HG03159 (cell line): ENCODE measurements at regions not wholly inside any gene's neighbourhood (a gene's known extent, or its start where the extent isn't known, plus 50 kb on each side); places are given as distances from the start of the nearest gene placed in this dataset.

Experiments
- ATAC-seq: cut with Tn5 transposase; IDR thresholded peaks from one replicate; pipeline ENCODE4 v1.9.1; 2021; ENCODE audit warnings: mild to moderate bottlenecking, moderate library complexity; ENCODE audit not compliant: unreplicated experiment

DNA sequence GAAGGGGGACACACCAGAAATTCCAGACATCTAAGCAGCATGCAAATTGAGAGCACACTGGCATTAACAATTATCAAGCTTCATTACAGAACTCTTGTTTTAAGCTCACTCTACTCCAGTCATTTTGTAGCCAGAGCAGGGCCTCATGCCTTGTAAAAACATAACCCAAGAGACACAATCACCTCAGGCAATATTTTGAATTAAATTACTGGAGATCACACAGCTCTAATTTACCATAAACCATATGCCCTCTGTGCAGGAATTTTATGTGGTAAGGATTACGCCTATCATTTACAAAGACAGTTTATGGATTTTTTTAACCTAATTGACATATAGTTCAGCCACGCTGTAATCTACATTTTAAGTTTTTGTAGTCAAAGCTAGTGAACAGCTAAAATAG is 414.1 kb upstream of the DDI1 start:
- no peak for ATAC-seq

DNA sequence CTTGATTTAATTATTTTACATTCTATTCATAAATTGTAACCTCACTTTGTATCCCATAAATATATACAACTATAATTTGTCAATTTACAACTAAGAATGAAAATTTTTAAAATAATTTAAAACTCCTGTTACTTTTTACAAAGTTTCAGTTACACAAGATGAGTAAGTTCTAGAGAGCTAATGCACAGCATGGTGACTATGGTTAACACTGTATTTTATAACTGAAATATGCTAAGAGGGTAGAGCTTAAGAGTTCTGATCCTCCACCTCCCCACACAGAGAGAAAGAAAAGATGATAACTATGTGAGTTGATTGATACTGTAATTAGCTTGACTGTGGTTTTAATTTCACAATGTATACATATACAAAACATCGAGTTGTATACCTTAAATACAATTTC is 412.5 kb upstream of the DDI1 start:
- ATAC-seq: no peak

DNA sequence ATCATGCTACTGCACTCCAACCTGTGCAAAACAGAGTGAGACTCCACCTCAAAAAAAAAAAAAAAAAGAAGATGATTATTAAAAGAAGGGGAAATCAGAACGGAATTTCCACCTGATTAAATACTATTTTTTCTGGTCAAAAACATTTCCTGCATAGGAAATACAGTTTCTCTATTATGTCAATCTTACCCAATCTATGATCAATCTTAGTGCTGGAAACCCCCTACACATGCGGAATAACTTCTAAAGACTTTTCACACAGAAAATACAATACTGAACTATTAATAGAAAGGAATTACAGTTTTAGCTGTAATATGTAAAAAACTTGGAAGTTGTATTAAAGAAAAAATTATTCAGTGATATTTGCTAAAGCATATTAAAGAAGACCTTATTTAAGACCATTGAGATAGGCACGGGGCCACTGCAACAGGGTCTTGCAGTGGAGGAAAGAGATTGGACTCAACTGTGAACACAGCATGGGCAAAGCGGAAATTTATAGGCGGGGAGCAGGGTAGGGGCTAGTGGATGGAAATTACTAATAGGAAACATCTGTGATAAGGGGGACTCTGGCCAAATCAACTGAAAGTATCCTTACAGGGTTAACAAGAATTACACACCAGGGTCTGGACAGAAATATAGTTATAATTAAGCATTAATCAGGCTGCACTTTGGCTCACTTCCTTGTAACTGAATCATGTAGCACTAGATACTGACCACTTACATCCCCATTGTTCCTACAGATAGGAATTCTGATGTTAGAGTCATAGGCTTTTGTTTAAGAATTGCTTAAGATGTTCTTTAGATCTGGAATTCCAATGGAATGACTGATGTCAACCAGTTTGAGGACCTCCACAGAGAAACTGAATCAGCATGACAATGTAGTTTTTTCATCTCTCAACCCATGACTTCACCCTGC is 411.5 kb upstream of the DDI1 start:
- ATAC-seq: no peak

DNA sequence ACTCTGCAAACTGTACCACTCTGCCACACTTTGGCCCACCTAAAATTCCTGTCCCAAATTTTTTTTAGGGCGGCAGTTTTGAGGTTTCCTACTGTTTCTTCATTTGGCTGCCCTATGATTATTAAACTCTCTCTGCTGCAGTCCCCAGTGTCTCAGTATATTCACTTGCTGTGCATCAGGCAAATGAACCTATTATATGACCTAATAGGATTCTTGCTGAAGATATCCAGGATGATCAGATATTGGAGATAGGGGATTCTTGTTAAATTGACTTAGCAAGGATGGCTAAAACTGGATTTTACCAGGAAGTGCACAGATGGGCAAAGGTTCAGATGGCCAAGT is 410.8 kb upstream of the DDI1 start:
- no peak for ATAC-seq

DNA sequence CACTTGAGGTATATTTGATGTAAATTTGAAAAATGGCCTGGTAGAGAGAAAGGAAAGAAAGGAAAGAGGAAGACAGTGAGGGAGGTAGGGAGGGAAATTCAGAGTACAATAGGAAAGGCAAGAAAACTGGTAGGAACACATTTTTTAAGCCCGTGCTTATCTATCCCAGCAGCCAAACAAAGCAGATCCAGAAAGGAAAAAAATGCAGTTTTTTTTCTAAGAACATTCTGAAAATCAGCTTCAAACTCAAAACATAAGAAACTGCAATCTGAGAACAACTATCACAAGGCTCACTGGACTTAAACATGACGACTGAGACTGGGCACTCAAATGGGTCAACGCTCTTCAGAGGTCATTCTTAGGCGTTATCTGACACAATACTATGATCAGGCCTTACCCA is 408.3 kb upstream of the DDI1 start:
- ATAC-seq: no peak

DNA sequence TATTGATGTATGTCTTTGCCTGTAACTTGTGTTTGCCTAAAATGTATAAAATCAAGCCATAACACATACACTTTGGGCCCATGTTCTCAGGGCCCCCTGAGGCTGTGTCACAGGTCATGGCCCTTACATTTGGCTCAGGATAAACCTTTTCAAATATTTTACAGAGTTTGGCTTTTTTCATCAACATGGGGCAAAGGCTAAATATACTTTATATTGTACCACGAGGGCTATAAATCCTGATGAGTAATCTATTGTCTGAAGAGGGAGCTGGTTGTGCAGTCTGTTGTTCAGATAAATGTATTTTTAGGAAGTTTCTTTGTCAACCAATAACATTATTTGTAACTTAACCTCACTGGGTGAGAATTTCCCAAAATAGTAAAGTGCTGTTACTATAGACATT is 404.6 kb upstream of the DDI1 start:
- ATAC-seq: no peak

DNA sequence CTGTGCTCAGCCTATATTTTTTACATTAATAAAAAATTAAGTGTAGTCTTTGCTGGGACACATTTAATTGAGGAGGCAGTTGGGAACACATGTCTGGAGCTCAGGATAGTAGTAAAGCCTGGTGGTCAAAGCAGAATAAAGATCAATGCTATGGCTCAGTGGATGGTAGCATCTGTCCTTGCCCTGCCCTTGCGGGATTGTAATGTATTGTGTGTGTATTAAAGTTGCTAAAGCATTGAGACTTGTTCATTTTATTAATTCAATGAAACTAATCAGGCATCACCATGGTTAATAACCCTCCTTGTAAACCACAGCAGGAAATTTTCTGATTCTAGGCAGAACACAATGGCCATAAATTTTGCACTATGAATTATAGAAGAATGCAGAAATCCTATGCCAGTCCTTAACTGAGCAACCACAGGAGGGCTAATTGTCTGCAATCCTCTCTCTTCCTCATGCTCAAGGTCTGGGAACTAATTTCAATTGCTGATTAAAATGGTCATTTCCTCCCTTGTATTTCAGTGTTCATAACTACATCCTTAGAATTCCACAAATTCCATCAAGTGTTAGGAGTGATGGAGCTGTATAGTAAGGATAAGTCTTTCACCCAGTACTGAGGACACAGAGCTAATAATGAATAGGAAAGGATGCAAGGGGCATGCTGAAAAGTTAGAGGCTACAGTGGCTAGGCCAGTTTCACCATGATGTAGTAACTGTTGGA is 403.2 kb upstream of the DDI1 start:
- no peak for ATAC-seq

DNA sequence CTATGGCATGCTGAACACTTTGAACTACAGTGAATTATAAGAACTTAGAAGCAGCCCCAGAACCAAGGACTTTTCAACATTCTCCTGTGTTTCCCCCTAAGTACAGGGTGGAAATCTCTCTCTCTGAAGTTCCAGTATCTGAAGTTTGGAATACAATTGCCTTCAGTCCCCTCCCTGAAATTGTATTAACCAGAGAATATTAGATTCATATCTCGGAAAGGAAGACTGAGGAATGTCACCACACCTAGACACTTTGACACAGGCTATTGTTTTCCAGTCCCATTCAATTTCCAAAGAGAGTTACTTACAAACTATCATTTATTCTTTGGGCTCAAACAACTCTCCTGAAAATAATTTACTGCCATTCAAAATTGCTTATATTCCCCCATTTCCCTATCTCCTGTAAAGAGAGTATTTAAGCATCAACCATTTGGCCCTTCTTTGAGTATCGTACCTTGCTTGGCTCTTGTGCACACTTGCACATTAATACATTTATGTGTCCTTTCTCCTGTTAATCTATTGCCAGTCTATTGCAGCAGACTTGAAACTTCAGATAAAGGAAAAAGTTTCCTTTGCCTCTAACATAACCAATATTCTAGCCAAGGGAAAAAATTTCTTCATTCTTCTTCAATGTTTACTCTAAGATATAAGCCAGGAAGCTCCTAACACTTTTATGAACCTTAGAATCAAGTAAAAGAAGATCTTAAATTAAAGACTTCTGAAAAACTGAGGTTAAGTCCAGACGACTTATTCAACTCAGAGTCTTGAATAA is 402.4 kb upstream of the DDI1 start:
- no peak for ATAC-seq

DNA sequence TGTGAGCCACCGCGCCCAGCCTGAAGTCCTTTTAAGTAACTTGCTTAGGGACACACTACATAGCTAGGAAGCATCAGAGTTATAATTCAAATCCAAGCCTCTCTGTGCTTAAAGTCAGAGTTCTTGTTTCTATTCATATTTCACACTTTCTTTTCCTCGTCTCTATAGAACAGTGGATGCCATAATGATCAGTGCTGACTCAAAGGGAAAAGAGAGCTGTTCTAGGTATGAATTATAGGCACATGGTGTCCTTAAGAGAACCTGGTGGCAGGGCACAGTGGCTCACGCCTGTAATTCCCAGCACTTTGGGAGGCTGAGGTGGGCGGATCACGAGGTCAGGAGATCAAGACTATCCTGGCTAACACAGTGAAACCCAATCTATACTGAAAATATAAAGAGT is 400.2 kb upstream of the DDI1 start:
- ATAC-seq: no peak

DNA sequence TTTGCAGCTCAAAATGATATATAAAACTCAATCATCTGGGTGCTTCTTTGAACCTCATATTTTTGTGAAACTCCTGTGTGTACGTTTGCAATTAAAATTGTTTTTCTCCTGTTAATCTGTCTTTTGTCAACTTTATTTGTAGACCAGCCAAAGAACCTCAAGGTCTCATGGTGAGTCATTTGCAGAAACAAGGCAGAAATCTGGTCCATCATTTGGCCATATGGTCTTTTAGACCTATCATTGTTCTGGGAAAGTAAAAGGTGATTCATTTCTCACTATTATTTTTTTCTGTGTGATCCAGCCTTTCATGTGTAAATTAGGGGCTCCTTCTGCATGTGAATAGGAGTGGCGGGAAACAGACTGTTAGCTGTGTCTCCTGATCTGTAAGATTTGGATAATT is 399.1 kb upstream of the DDI1 start:
- no peak for ATAC-seq

DNA sequence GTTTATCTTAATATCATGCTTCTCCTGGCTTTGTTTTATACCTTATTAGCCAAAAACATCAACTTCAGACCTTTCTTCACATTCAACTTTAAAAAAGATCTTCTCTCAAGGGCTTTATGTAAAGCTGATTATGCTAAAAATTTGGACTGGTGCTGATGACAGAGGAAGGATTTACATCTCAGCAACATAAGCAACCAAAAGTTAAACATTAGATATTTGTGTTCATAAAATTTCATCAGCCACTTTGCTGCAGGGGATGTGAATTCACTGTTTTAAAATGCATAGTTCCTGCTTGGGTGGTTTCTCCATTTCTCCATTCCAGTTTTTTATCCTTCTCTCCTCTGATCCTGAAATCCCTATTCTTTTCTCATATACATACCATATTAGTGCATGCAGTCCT is 398.6 kb upstream of the DDI1 start:
- no peak for ATAC-seq

DNA sequence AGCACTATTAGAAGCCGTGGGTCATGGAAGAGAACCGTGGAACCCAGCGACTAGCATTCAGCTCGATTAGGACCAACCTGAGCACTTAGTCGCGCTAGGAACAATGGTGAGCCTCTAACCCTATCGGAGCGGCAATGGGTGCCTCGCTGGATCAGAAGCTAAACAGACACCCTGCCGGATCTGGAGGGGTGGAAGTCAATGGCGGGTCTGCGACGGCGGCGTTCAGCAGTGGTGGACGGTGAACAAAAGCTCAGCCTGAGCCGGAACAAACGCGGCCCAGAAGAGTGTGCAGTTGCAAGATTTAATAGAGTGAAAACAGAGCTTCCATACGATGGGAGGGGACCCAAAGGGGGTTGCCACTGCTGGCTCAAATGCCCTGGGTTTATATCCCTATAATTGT is 391.8 kb upstream of the DDI1 start:
- no peak for ATAC-seq

DNA sequence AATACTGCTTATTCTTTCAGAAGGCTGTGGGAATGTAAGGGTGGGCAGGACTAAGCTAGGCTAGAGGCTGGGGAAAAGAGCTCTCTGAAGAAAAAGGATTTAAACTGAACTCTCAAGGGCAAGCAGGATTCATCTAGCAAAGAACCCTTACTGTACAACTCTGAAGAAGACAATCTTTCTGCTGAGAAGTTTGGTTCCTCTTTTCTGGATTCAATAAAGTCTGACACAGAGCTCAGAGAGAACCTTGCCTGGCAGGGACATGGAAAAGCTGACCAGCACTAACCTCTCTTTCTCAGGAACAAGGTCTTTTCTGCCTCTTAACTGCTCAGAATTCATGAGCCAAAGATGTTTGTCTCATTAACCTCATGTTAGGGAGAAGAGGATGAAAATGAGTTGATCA is 388.4 kb upstream of the DDI1 start:
- no peak for ATAC-seq

DNA sequence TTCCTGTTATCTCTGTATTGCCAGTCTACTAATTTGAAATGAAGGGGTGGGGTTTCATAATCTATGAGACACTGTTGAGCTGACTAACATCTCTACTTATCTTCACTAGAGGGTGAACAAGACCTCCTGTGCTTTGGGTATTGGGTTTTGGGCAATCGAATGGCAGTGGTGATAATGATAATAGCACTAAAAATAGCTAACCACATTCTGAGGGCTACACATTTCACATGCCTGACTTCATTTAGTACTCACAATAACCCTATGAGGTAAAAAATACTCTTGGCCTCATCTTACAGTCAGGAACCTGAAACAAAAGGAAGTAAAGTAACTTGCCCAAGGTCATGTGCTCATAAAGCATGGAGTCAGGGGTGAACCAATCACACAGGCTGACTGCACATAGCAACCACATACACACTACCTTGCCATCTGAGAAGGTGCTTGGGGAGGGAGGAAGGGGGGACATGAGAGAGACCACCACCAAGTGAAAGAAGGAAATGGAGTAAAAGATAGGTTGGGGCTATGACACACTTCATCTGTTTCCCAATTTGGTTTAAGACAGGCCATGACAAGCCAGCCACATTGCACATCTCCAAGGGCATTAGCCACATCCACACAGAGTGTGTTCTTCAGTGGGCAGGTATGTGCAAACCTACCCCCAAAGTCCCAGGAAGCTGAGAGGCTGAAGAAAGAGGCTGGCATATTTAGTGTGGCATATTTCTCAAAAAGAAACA is 387.6 kb upstream of the DDI1 start:
- ATAC-seq: peak; percentile 41

DNA sequence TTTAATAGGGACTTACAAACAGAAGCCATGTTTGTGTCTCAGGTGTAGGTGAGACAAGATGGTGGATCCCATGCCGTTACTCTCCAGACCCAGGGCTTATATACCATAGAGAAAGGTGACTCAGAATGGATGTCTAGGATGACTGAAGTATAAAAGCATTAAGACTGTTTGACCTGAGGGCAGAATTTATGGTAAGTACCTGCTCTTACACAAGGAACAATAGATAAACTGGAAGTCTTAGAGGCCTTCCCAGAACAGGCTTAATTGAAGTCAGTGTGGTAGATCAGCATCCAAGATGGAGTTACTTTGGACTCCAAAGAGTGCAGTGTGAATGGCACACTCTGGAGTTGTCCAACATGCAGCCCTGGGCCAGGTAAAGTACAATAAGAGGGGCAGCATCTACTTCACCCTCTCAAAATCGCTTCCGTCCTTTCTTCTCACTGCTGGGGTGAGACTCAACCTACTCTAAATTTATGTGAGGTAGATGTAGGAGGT is 387.0 kb upstream of the DDI1 start:
- no peak for ATAC-seq

DNA sequence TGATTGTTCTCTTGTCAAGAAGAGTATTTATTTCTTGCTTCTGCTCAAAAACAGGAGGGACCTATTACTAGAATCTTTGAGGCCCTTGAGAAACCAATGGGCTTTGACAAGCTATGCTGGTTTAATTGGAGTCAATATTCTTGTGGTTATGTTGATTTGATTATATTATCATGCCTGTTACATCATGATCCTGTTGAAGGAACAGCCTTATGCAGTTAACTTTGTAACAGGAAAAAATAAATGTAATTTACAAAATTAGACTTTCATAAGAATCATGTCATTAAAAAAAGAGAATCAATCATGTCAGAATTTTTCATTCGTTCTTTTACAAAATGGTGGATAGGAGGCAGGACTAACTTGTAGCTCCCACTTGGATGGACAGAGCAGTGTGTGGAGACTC is 386.1 kb upstream of the DDI1 start:
- no peak for ATAC-seq

DNA sequence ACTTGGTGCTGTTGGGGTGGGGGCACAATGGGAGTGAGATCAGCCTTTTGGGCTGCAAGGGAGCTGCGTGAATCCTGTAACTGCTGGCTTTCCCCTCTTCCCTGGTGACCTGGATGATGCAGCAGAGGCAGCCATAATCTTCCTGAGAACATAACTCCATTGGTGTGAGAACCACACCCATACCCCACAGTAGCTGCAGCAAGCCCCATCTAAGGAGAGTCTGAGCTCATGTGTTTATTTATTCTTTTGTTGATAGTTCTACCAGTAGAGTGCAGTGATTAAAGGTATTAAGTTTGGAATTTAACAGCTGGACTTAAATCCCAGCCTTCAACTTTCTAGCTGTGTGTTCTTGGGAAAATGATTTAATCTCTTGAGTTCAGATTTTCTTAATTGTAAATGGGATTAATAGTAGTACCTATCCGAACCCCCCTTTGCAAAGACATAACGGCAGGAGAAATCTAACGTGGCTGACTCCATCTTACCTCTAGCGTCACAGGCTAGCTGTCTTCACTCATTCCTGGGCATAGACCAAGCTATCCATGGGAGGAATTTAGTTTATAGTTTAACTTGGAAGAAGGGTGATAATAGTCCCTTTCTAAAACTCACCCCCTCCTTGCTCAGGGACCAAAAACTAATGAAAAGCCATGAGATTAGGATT is 385.0 kb upstream of the DDI1 start:
- no peak for ATAC-seq

DNA sequence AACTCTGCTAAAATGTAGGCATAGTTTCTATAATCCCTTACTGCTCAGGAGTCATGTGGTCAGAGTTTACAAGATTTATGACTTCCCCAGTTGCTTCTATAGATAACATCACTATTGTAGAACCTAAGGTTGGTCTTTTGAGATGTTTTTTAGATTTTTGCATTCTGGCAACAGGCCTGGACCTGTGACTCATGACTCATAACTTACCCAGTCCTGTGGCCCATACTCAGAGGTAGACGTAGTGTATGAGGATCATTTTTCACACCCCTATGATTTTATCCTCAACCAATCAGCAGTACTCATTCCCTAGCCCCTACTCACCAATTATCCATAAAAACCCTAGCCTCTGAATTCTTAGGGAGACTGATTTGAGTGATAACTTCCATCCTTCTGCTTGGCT is 384.4 kb upstream of the DDI1 start:
- ATAC-seq: no peak

DNA sequence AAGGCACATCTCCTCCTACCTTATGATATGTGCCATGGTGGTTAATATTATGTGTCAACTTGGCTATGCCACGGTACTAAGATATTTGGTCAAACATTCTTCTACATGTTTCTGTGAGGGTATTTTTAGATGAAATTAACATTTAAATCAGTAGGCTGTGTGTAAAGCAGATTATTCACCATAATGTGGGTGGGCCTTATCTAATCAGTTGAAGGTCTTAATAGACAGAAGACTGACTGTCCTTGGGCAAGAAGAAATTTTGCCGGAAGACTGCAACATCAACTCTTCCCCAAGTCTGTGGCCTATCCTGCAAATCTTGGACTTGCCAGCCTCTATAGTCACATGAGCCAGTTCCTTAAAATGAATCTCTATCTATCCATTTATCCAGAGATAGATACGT is 380.1 kb upstream of the DDI1 start:
- no peak for ATAC-seq

DNA sequence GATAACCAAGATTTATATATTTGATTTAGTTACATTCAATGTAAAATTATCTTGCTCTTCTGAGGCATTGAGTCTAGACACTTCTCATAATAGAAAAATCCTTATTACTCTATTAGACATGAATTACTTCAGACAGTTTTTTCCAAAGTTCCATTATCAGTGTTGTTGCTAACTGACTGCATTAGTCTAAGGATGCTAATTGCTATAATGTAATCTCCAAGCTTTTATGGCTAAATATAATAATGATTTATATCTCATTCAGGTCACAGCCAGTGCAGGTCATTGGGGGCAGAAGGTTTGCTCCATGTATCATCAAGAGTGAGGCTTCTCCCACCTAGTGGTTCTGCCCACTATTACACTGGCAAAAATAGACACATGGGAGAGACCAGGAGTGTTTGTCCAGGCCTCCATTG is 377.2 kb upstream of the DDI1 start:
- no peak for ATAC-seq
